ENCODE measurements at regions not wholly inside any gene's neighbourhood (a gene's known extent, or its start where the extent isn't known, plus 50 kb on each side); places are given as distances from the start of the nearest gene placed in this dataset.

- no peak overlapping the region for H2AFZ ChIP-seq (ENCODE audit: low read depth, low read length, severe bottlenecking)
- no peaks in the 10 kb centered on the region for H3K79me2 ChIP-seq (ENCODE audit: insufficient read depth, low read length)
- TF ChIP-seq EZH2phosphoT487 (conservative IDR thresholded peaks at IDR 0.05; ENCODE audit: low read length) (no peak), CTCF (IDR thresholded peaks at IDR 0.05; ENCODE audit: insufficient read depth, low read length, poor library complexity, severe bottlenecking) (no peak)
- no peak overlapping the region for H3K27ac ChIP-seq (ENCODE audit: low read depth, low read length)
- no peaks in the 10 kb centered on the region for H3K27me3 ChIP-seq (ENCODE audit: low read length)
- H3K9me3 ChIP-seq (ENCODE audit: insufficient read depth, low read length): no peaks in the 10 kb centered on the region
- H3K9ac ChIP-seq (ENCODE audit: low read length): no peak overlapping the region
- H4K20me1 ChIP-seq (ENCODE audit: low read depth, low read length): no peaks in the 10 kb centered on the region
- H3K36me3 ChIP-seq (ENCODE audit: low read length): no peaks in the 10 kb centered on the region
- no peaks in the 10 kb centered on the region for H3K9me2 ChIP-seq (replicated peaks; ENCODE audit: insufficient read depth, low read length)
- H3K4me3 ChIP-seq (ENCODE audit: insufficient read depth, low read length, poor library complexity, severe bottlenecking): no peak overlapping the region
- H3K4me2 ChIP-seq (ENCODE audit: low read depth, low read length, poor library complexity, severe bottlenecking): no peak overlapping the region
- no peaks in the 10 kb centered on the region for H3F3A ChIP-seq (ENCODE audit: insufficient read depth)
Observed at GRCh38 chr6:78808356-78808891, 58.9 kb upstream of the IRAK1BP1 start.

DNA sequence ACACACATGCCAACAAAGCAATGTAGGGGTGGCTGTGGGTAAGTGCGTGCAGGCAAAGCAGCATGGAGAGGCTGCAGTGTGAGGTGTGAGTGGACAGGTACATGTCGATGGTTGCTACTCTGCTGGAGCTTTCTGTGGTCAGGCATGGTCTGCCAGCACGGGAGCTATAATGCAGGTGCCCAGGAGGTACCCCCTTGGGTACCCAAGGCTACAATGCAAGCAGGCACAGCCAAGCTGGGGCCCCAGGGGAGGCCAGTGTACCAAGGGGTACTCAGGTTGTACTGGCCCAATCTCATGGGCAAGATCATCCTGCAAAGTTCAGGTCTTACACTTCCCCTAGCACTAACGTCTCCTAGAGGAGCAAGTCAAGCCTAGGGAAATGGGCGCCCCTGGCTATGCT lies 58.4 kb upstream of the IRAK1BP1 start:
- no peaks in the 10 kb centered on the region for H4K20me1 ChIP-seq (ENCODE audit: low read depth, low read length)

GRCh38 chr6:78810146-78810545 lies 57.2 kb upstream of the IRAK1BP1 start:
- Histone ChIP-seq H3K9ac (ENCODE audit: low read length) (no peak overlapping the region), H3K4me3 (ENCODE audit: insufficient read depth, low read length, poor library complexity, severe bottlenecking) (no peak overlapping the region)

More for the DNA sequence above, 58.4 kb upstream of the IRAK1BP1 start:
- H3K36me3 ChIP-seq (ENCODE audit: low read length): no peaks in the 10 kb centered on the region
- TF ChIP-seq CTCF (IDR thresholded peaks at IDR 0.05; ENCODE audit: insufficient read depth, low read length, poor library complexity, severe bottlenecking): no peak
- no peak for TF ChIP-seq EZH2phosphoT487 (conservative IDR thresholded peaks at IDR 0.05; ENCODE audit: low read length)
- no peak overlapping the region for H2AFZ ChIP-seq (ENCODE audit: low read depth, low read length, severe bottlenecking)
- no peak overlapping the region for H3K27ac ChIP-seq (ENCODE audit: low read depth, low read length)
- H3K27me3 ChIP-seq (ENCODE audit: low read length): no peaks in the 10 kb centered on the region
- H3F3A ChIP-seq (ENCODE audit: insufficient read depth): no peaks in the 10 kb centered on the region
- no peaks in the 10 kb centered on the region for H3K79me2 ChIP-seq (ENCODE audit: insufficient read depth, low read length)
- H3K4me2 ChIP-seq (ENCODE audit: low read depth, low read length, poor library complexity, severe bottlenecking): no peak overlapping the region
- H3K9me3 ChIP-seq (ENCODE audit: insufficient read depth, low read length): no peaks in the 10 kb centered on the region
- no peak overlapping the region for H3K4me3 ChIP-seq (ENCODE audit: insufficient read depth, low read length, poor library complexity, severe bottlenecking)
- no peak overlapping the region for H3K9ac ChIP-seq (ENCODE audit: low read length)
- no peaks in the 10 kb centered on the region for H3K9me2 ChIP-seq (replicated peaks; ENCODE audit: insufficient read depth, low read length)

More at GRCh38 chr6:78810146-78810545, 57.2 kb upstream of the IRAK1BP1 start:
- Histone ChIP-seq H3K9me2 (replicated peaks; ENCODE audit: insufficient read depth, low read length) (no peaks in the 10 kb centered on the region), H3K36me3 (ENCODE audit: low read length) (no peaks in the 10 kb centered on the region), H3K27ac (ENCODE audit: low read depth, low read length) (no peak overlapping the region), H3K79me2 (ENCODE audit: insufficient read depth, low read length) (no peaks in the 10 kb centered on the region), H3K9me3 (ENCODE audit: insufficient read depth, low read length) (no peaks in the 10 kb centered on the region), H3K27me3 (ENCODE audit: low read length) (no peaks in the 10 kb centered on the region), H3K4me2 (ENCODE audit: low read depth, low read length, poor library complexity, severe bottlenecking) (no peak overlapping the region), H3F3A (ENCODE audit: insufficient read depth) (no peaks in the 10 kb centered on the region), H2AFZ (ENCODE audit: low read depth, low read length, severe bottlenecking) (no peak overlapping the region), H4K20me1 (ENCODE audit: low read depth, low read length) (no peaks in the 10 kb centered on the region)
- TF ChIP-seq EZH2phosphoT487 (conservative IDR thresholded peaks at IDR 0.05; ENCODE audit: low read length) (no peak), CTCF (IDR thresholded peaks at IDR 0.05; ENCODE audit: insufficient read depth, low read length, poor library complexity, severe bottlenecking) (no peak)

Measured in SU-DHL-6 (cell line).